ENCODE measurements at regions not wholly inside any gene's neighbourhood (a gene's known extent, or its start where the extent isn't known, plus 50 kb on each side); places are given as distances from the start of the nearest gene placed in this dataset.
"Not testable (repeated sequence)": the region's sequence is repeated elsewhere in the genome, so short reads cannot be mapped to it uniquely, and the experiment has no call there.

GRCh38 chr22:44630826-44631225 is 71.2 kb upstream of the PRR5 start:
- no peak for DNase-seq (ENCODE audit: low spot score)

GRCh38 chr22:44628835-44629234 is 73.2 kb upstream of the PRR5 start:
- DNase-seq (ENCODE audit: low spot score), result no peak

- no peak for DNase-seq (ENCODE audit: low spot score)
Observed at GRCh38 chr22:44628273-44628672, 73.7 kb upstream of the PRR5 start.

GRCh38 chr22:44627521-44628139 is 74.4 kb upstream of the PRR5 start:
- no peak for DNase-seq (ENCODE audit: low spot score)

GRCh38 chr22:44625981-44626687 is 75.9 kb upstream of the PRR5 start:
- DNase-seq (ENCODE audit: low spot score), result peak; percentile 48

GRCh38 chr22:44625421-44625760 is 76.6 kb upstream of the PRR5 start:
- no peak for DNase-seq (ENCODE audit: low spot score)

GRCh38 chr22:44624689-44625420 is 77.1 kb upstream of the PRR5 start:
- DNase-seq (ENCODE audit: low spot score), result no peak

- DNase-seq (ENCODE audit: low spot score), result peak; percentile 39
Observed at GRCh38 chr22:44623771-44624510, 78.1 kb upstream of the PRR5 start.

- DNase-seq (ENCODE audit: low spot score), result no peak
Observed at GRCh38 chr22:44622679-44623078, 79.3 kb upstream of the PRR5 start.

GRCh38 chr22:44622147-44622427 is 79.9 kb upstream of the PRR5 start:
- DNase-seq (ENCODE audit: low spot score), result no peak

- DNase-seq (ENCODE audit: low spot score), result no peak
Observed at GRCh38 chr22:44621401-44622146, 80.4 kb upstream of the PRR5 start.

GRCh38 chr22:44620841-44621257 is 81.2 kb upstream of the PRR5 start:
- DNase-seq (ENCODE audit: low spot score), result no peak

GRCh38 chr22:44620129-44620840 is 81.7 kb upstream of the PRR5 start:
- DNase-seq (ENCODE audit: low spot score), result no peak

- not testable (repeated sequence) for DNase-seq (ENCODE audit: low spot score)
Observed at GRCh38 chr22:44619560-44620128, 82.4 kb upstream of the PRR5 start.

- DNase-seq (ENCODE audit: low spot score), result not testable (repeated sequence)
Observed at GRCh38 chr22:44618910-44619309, 83.1 kb upstream of the PRR5 start.

GRCh38 chr22:44618400-44618799 is 83.6 kb upstream of the PRR5 start:
- no peak for DNase-seq (ENCODE audit: low spot score)

- no peak for DNase-seq (ENCODE audit: low spot score)
Observed at GRCh38 chr22:44617828-44618227, 84.2 kb upstream of the PRR5 start.

- no peak for DNase-seq (ENCODE audit: low spot score)
Observed at GRCh38 chr22:44616882-44617655, 84.9 kb upstream of the PRR5 start.

GRCh38 chr22:44616461-44616860 is 85.5 kb upstream of the PRR5 start:
- DNase-seq (ENCODE audit: low spot score), result no peak

- no peak for DNase-seq (ENCODE audit: low spot score)
Observed at GRCh38 chr22:44615602-44616180, 86.3 kb upstream of the PRR5 start.

All from H4 (cell line).